Activated effector memory CD4-positive, alpha-beta T cell treated with Interleukin-2 at 50 U/mL for 16 hours (primary cell): ENCODE measurements at regions not wholly inside any gene's neighbourhood (a gene's known extent, or its start where the extent isn't known, plus 50 kb on each side); places are given as distances from the start of the nearest gene placed in this dataset.

Source experiments
- DNase-seq: peaks from one replicate; pipeline ENCODE4 v3.0.0-alpha.2; 2020

DNA sequence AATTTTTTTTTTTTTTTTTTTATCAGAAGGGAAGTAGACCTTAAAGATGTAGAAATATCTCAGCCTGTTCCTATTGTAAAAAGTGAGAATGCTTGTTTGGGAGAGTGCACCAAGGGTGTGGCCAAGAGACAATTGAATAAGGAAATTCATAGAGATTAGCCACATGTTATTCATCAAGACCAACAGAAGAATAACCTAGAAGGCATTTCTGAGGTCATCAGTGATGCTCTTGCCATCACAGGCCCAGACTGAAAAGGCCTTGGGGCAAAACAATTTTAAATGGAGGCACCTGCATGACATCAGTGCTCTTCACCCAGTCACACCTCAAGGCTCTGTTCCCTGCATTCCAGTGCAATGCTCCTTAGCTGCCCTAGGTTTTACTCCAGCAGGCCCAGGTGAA lies 2043.3 kb upstream of the PIK3C3 start:
- DNase-seq, result no peak

DNA sequence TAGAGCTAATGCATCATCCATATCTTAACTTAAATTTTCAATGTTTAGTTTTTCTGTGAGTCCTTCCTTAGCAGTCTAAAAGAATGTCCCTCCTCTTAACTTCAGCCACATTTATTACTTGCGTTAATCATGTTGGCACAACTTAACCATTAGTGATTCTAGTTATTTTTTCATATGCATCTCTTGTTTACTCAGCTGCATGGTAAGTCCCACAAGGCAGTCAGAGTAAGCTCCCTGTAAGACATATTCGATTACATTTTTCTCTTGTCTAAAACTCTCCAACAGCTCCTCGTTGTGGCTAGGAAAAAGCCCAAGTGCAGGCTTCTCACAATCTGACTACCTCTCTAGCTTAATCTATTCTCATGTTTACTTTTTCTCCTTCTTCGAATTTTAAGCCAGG lies 2045.3 kb upstream of the PIK3C3 start:
- DNase-seq, result no peak

DNA sequence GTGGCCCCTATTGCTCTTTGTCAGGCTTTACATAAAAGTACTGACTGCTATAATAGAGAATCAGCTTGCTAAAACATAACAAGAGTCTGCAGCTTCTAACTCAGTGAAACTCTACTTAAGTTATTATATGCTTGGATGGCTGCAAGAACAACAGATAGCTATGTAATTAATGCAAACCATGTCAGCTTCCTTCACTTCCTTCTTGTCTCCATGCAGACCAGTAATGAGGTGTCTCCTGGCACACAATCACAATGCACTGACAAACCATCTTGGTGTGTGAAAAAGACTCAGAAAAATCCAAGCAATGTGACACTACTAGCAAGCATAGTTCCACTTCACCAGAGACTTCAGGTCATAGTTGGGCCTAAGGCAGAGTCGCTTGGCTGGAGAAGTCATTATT lies 2068.9 kb upstream of the PIK3C3 start:
- no peak for DNase-seq

DNA sequence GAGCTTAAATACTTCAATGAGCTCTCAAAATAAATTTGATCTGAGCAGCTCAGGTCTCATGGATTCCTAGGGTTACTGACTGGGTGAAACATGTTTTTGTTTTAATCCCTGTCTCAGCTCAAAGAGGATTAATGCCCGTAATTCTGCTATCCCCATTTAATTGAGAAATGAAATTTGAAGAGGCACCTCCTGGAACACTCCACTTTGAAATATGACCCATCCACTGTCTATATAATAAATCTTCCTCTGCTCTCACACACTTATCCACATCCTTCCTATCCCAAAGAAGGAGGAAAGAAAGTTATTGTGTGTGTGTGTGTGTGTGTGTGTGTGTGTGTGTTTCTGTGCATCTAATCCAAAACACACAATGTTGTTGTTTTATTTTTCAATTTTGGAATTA lies 2082.4 kb upstream of the PIK3C3 start:
- DNase-seq, result no peak

DNA sequence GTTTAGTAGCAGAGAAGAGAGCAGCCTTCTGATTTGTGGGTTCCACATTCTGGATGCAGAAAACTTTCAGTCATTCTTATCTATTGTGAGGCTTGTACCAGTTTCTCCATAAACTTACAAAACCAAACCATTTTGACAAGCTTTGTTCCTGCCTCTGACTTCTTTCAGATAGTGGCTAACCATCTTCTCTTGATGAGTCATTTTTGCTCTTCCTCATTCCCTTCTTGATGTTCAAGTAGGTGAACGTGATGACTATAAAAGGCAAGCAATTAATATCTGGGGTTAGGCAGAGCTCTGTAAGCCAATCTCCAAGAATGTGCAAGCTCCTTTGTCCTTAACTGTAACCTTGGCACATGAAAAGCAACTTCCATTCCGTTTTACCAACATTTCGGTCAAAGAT lies 2083.1 kb upstream of the PIK3C3 start:
- DNase-seq, result no peak

DNA sequence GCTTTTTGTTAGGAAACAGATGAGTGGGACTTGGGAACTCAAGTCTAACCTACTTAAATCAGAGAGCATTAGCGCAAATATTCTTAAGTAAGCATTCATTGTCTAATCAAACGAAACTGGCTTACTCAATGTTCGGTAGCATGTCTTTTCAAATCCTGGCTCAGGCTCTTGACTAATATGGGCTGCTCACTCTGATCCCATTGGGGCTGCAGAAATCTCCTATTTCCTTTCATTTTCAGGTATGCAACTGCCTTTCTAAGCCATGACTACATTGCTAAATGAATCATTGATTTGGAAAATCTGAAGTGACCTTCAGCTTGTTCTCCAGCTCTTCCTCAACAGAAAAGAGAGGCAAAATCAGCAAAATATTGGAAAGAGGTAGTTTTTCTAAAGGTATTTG lies 2084.4 kb upstream of the PIK3C3 start:
- DNase-seq, result no peak

DNA sequence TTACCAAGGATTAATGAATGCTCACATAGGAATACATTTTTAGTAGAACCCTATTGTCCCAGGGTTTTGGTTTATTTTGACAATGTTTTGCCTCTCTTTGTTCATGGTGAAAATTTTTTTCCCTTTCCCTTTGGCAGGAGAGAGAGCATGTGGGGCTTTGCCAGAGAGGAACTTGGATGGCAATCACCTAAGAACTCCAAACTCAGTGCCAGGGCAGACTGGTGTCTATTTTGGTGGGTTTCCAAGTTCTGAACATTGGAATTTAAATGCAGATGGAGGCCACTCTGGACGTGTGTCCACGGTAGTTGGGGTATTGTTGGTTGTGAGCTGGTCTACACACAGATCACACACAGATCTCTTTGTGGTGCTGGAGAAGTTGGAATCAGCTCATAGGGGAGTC lies 2091.1 kb upstream of the PIK3C3 start:
- no peak for DNase-seq

DNA sequence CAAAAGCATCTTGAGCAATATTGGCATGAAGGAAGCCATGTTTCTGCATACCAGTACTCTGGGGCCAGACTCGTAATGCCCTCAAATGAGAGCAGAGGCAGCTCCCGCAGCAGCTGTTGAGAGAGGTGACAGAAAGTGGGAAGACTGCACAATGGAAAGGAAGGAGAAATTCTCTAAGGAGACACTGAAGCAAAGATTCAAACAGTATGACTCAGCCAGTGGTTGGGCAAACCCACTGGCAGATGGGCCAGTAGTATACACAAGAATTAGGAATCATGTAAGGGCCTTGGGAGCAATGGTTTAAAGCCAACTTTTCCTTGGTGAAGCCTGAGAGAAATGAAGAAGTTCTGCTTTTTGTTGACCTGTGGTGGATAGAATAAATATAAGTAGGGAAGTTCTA lies 2092.7 kb upstream of the PIK3C3 start:
- DNase-seq, result no peak

DNA sequence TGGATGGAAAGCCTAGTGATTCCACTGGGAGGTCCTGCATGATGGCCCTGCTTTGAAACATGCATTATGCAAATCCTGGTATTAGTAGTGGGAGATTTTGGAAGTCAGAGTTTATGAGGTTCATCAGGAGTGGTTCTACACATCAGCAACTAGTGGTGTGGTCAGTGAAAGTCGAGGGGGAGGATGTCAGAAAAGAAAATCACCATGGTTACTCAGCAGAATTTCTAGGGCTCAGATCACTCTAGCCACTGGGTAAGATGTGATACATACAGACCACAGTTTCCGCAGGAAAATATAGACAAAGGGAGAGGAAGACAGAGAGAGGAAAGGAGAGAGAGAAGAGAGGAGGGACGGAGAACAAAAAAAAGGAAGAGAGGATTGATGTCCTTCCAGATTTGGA lies 2100.7 kb upstream of the PIK3C3 start:
- no peak for DNase-seq

DNA sequence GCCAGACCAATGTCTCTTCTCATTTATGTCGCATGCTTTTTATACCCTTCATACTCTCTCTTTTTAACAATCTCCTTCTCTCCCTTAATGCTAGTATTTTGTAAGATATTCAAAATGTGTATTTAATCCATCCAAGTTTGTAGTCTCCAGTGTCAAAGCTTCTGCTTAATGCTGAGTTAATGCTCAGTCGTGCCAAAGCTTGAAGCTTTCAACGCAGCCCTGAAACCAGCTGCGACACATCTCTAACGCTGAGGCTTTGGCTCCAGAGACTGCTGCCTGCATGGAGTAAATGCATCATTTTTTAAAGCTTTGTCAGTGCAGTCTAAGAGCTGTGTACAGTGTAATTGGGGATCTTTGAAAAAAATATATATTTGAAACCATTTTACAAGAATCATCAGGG lies 2108.8 kb upstream of the PIK3C3 start:
- no peak for DNase-seq

DNA sequence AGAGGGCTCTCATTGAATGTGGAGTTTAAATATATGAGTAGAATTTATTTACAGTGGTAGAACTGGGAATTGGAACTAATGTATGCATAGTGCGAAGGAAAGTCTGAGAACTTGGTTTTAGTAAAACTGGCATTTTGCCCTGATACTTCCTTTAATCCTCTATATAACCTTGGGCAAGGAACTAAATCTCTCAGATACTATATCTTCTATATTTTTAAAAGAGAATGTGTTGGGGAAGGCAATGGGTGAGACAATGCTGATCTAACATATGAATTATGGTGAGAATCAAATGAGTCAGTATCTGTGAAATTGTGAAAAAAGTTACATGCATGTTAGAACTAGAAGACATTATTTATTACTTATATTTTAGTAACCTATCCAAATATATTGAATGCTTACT lies 2109.4 kb upstream of the PIK3C3 start:
- DNase-seq, result no peak

DNA sequence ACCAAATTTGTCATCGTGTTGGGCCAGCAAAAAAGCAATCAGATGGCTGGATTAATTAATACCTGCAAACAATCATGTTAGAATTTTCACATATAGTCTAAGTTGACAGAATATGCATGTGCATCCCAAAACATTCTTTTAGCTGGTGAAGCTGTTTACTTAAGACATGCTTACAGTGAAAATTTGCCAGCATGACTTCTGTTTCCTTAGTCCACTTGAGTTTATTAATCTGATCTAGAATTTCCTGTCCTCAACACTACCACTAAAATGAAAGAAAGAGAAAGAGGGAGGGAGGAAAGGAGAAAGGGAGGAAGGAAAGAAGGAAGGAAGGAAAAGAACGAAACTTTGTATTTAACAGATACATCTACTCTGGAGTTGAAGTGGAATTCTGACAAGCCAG lies 2109.9 kb upstream of the PIK3C3 start:
- DNase-seq, result no peak

DNA sequence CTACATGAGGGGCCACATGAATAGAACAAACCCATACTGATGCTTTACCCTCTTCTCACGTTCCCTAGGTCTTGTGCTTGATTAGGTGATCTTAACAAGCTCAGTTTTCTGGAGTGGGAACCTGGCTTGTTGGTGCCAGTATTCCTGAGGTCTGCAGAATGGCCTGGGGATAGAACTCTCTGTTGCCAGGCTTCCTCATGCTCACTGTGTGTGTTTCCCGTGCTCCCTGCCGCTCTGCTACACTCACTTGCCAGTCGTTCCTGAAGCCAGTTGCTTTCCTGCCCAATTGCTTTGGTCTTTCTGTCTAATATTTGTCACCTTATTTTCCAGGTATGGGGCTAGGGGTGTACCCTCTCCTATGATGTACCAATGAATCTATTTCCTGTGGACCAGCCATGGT lies 2111.5 kb upstream of the PIK3C3 start:
- DNase-seq, result no peak

DNA sequence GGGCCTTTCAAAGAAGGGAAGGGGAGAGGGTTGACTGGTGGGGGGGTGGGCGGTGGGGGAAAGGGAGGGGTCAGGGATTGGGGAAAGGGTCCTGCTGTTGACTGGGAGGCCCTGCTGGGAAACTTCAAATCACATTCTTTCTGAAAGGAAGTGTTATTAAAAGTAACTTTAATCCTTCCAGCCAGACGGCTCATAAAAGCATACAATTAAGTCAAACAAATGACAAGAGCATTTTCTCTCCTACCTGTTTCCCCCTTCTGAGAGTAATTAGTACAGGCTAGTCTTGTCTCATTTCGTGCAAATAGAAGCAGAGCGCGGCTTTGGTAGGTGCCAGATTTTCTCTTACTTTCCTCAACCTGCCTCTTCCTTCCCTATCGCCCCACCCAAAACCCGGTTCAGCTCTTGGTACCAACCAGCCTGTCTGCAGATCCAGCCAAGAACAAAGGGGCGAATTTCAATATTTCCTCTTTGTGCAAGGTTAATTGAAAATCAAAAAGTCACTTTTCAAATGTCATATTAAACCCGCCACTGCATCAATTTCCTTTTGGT lies 2112.6 kb upstream of the PIK3C3 start:
- DNase-seq, result no peak

DNA sequence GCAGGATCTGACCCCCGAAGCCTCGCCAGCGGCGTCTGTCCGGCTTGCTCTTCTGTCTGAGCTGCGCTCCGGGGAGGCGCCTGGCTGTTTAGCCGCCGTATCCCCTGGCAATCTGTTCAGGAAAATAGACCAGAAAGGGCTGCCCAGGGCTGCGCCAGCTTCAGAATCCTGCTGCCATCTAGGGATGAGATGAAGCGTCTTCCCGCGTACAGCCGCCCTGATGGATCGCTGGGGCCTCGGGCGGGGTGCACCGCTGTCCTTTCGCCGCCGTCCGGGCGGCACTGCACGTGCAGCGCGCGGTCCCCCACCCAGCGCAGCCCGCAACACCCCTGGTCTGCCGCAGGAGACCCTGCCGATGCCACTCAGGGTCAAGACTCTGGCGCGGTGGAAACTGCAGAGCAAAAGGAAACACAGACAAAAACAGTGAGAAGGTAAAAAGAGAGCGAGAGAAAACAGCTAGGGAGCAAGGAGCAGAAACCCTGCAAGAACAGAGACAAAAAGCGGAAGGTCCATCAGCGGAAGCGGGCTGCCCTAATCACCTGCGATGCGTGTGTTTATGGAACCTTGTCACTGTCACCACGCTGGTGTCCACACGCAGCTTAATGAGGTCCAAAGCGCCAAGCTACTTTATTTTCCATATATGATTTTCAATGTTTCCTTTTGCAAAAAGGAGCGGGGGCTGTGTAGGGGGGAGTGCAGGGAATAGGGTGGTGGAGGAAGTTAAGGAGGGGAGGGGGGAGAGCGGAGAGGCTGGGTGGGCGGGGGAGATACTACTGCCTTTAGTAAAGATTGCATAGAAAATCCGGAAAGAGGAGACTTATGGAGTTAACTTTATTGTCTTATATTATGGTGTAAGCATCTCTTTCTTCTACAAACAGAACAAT lies 2113.3 kb upstream of the PIK3C3 start:
- DNase-seq, result no peak

DNA sequence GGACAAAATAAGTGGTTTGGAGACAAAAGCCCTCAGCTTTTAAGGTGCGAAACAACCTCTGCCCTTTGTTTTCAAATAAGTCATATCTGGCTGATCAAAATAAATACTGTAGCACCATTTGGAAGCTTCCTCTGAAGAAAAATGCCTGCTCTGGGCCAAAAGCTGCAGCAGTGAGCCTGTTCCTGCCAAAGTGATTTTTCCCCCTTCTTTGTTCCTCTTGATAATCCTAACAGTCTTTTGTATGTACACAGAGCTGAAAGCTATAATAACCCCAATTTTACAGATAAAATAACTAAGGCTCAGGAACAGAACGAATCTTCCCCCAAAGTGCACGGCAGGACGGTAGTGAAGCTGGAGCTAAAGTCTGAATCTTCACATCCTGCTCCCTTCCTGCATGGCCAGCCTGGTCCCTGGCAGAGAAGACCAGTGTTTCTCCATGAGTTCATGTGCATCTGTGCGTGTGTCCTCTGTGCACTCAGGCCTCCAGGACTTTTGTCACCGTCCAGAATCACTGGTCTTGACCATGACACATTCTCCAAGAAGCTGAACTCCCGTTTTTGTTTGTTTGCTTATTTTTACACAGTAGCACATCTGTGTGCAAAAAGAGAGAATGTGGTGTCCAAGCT lies 2114.1 kb upstream of the PIK3C3 start:
- DNase-seq, result no peak

DNA sequence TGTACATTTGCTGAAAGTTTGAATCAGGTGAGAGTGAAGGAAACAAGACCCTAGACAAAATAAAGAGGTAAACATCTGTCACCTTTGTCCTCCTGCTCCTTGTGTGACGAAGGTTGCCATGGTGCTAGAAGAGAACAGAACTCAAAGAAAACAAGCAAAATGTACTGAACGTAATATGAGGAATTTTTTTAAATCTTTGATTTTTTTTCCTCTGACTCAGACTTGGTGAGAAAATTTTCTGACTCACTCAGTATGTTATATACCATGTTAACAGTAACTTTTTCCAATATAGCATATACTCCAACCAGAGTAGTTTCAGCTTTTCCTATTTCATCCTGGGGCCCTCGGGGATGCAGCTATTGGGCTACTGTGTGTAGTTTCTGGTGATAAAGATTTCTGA lies 2114.6 kb upstream of the PIK3C3 start:
- DNase-seq, result no peak

DNA sequence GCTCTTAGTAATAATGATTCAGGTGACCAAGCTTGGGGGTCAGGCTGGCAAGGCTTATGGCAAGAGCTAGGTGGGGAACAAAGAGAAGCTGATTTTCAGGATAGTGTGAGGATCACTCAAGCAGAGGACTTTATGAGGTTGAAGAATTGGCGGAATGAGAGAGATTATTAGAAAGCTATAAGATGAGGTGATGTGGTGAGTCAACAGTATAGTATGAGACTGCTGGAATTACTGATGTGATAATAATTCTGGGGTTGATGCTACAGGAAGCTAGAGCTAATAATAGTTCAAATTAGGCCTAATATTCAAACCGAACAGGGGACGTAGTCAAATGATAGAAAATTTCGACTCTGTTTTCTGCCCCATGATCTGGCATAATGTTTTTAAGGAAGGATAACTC lies 2115.3 kb upstream of the PIK3C3 start:
- DNase-seq, result no peak

DNA sequence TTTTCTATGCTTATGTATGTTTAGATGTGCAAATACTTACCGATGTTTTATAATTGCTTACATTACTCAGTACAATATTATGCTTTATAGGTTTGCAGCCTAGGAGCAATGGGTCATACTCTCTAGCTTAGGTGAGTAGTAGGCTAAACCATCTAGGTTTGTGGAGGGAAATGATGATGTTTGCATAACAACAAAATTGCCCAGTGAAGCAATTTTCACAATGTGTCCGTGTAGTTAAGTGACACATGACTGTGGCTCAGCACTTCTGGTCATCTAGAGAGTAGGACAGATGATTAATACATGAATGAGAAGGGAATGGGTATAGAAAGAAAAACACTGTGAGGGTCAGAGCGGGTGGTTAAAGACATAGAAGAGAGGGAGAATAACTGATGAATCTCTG lies 2116.2 kb upstream of the PIK3C3 start:
- DNase-seq, result no peak

DNA sequence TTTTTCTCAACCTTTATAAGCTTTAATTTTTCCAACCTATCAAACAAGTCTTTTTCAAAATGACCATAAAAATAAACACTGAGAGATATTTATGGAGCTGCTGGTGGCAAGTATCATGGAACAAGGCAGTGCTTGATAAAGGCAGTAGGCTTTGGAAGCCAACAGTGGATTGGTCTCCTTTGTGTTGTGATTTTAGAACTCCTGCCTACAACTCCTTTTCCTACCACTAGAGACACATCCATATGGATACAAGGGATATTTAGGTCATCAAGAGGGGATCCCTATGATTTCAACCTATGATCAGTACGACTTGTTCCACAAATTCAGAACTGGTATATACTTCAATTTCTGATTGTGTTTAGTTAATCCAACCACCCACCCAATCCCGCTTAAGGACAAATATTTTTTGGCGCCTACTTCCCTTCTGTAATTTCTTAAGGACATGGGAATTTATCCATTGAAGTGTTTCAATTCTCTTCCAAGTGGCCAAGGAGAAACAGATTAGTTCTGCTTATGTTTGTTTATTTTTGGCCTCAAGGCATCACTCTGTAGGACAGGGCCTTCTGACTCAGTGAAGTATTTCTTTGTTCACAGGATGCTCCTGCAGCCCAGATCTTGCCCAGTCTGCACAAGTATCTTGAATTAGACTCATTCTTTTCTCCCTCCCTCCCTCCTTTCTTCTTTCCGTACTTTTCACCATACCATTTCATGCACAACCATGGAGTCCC lies 2119.6 kb upstream of the PIK3C3 start:
- no peak for DNase-seq

DNA sequence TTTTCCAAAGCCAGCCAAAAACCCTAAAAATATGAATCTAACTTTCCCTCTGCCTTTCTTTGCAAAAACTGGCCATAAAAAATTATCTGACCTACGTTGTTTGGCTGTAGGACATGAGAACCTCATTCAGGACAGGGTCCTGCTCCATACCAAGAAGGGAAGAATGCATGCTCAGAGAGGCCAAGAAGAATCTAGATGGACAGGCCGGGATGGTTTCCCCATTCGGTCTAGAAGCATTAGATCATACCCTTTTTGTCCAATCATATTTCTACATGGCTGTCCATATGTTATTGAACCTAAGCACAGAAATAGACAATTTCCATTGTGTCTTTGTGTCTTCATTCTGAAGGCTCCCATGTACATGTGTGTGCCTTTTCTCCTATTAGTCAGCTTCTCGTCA lies 2120.4 kb upstream of the PIK3C3 start:
- no peak for DNase-seq

DNA sequence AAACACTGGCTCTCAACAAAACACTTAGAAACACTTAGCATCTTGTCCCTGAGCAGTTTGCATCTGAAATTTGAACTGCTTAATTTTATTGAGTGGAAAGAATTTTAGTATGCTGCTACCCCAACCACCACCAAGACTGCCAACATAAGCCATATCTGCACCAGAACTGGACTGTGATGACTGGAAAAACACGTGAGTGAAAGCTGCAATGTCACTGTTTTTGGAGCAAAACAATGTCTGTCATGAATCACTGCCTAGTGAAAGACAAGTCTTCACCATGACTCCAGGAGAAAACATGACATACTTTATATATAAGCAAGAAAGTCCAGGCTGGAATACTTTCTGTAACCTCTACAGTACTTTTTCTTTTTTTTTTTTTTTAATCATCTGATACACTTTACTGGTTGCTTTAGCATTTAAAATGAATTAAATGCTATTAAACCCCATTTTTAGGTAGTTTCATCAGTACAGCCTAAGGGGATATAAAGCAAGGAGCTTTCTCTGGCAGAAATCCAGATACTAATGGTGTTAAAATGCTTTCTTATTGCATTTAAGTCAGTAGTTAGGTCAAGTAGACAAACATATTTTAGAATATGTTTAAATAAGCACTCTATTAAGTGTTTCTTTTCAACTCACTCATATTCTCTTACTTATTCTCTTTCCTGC lies 2129.4 kb upstream of the PIK3C3 start:
- DNase-seq, result no peak

DNA sequence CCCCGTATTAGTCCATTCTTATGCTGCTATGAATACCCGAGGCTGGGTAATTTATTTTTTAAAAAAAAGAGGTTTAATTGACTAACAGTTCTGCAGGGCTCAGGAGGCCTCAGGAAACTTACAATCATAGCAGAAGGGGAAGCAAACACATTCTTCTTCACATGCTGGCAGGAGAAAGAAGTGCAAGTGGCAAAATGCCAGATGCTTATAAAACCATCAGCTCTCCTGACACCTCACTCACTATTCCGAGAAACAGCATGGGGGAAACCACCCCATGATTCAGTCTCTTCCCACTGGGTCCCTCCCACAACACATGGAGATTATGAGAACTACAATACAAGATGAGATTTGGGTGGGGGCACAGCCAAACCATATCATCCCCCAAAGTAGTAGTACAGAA lies 2148.5 kb upstream of the PIK3C3 start:
- no peak for DNase-seq
